ENCODE measurements at regions not wholly inside any gene's neighbourhood (a gene's known extent, or its start where the extent isn't known, plus 50 kb on each side); places are given as distances from the start of the nearest gene placed in this dataset.

DNA sequence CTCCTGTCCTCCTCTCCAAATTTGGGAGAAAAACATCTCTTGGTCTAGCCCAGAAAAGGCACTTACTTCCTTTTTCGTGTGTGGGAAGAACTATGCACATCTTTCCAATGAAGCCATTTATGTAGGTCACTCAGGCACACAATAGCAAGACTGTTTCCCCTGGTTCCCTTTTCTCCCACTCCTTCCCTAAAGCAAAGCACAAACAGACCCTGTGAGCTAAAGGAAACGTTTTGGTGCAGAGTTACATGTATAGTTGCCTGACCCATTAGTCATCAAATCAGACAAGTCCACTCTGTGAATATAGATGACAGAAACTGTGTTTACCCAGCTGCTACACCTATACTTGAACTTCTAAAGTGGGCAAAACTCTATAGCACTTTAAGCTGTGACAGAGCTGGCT is 474.6 kb downstream of the COL12A1 start:
- Mint-ChIP-seq H3K27me3 (ENCODE audit: unreplicated experiment) (no peaks in the 10 kb centered on the region), H3K9me3 (ENCODE audit: unreplicated experiment) (peaks cover 8% of the 10 kb centered on the region), H3K27ac (ENCODE audit: unreplicated experiment) (peak overlapping the region; percentile 98), H3K4me3 (ENCODE audit: unreplicated experiment) (peak overlapping the region; percentile 20), H3K36me3 (ENCODE audit: unreplicated experiment) (no peaks in the 10 kb centered on the region), H3K4me1 (ENCODE audit: unreplicated experiment) (peaks cover 84% of the 10 kb centered on the region)
- no peak for DNase-seq (ENCODE audit: extremely low spot score, unreplicated experiment)
- TF ChIP-seq CTCF (IDR thresholded peaks at IDR 0.05) = no peak

DNA sequence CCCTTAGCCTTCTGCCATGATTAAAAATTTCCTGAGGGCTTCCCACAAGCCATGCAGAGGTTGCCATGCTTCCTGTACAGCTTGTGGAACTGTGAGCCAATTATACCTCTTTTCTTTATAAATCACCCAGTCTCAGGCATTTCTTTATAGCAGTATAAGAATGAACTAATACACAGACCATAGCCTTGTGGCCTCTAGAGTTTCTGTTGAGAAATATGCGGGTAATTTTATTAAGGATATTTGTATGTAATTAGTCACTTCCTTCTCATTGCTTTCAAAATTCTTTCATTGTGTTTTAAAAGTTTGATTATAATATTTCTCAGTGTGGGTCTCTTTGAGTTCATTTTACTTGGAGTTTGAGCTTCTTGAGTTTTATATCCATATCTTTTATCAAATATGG is 484.9 kb downstream of the COL12A1 start:
- Mint-ChIP-seq H3K9me3 (ENCODE audit: unreplicated experiment) (peaks cover 38% of the 10 kb centered on the region), H3K4me3 (ENCODE audit: unreplicated experiment) (no peak overlapping the region), H3K27ac (ENCODE audit: unreplicated experiment) (no peak overlapping the region), H3K27me3 (ENCODE audit: unreplicated experiment) (no peaks in the 10 kb centered on the region), H3K36me3 (ENCODE audit: unreplicated experiment) (peaks cover 29% of the 10 kb centered on the region), H3K4me1 (ENCODE audit: unreplicated experiment) (peaks cover 11% of the 10 kb centered on the region)
- no peak for TF ChIP-seq CTCF (IDR thresholded peaks at IDR 0.05)
- no peak for DNase-seq (ENCODE audit: extremely low spot score, unreplicated experiment)

- H3K9me3 Mint-ChIP-seq (ENCODE audit: unreplicated experiment) = peaks cover 31% of the 10 kb centered on the region
- H3K4me1 Mint-ChIP-seq (ENCODE audit: unreplicated experiment) = peaks cover 29% of the 10 kb centered on the region
- H3K27me3 Mint-ChIP-seq (ENCODE audit: unreplicated experiment) = no peaks in the 10 kb centered on the region
- DNase-seq (ENCODE audit: extremely low spot score, unreplicated experiment) = no peak
- H3K4me3 Mint-ChIP-seq (ENCODE audit: unreplicated experiment) = no peak overlapping the region
- TF ChIP-seq CTCF (IDR thresholded peaks at IDR 0.05) = no peak
- H3K36me3 Mint-ChIP-seq (ENCODE audit: unreplicated experiment) = peaks cover 19% of the 10 kb centered on the region
- H3K27ac Mint-ChIP-seq (ENCODE audit: unreplicated experiment) = peak overlapping the region; percentile 58
These were observed 488.3 kb downstream of the COL12A1 start for GRCh38 chr6:74717591-74717990.

- H3K4me3 Mint-ChIP-seq (ENCODE audit: unreplicated experiment) = no peak overlapping the region
- peaks cover 10% of the 10 kb centered on the region for H3K36me3 Mint-ChIP-seq (ENCODE audit: unreplicated experiment)
- peak overlapping the region; percentile 83 for H3K27ac Mint-ChIP-seq (ENCODE audit: unreplicated experiment)
- no peak for DNase-seq (ENCODE audit: extremely low spot score, unreplicated experiment)
- H3K27me3 Mint-ChIP-seq (ENCODE audit: unreplicated experiment) = no peaks in the 10 kb centered on the region
- TF ChIP-seq CTCF (IDR thresholded peaks at IDR 0.05) = no peak
- H3K9me3 Mint-ChIP-seq (ENCODE audit: unreplicated experiment) = peaks cover 26% of the 10 kb centered on the region
- H3K4me1 Mint-ChIP-seq (ENCODE audit: unreplicated experiment) = peaks cover 29% of the 10 kb centered on the region
These were observed 490.3 kb downstream of the COL12A1 start for GRCh38 chr6:74715355-74716085.

DNA sequence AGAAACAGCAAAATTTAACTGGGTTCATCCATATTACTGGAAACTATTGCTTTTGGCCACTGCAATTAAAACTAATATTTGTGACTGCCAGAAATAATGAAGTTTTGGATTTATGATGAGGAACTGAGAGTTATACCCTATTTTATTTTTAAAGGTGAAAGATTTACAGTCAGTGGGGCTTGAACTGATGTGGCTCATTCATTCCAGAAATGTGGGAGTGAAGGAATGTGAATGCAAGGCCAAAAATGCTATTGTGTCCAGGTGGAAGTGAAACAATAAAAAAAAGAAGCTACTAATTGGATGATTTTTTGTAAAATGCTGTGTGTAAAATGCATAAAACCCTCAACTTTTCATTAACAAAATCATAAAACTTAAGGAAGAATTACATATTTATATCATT is 491.9 kb downstream of the COL12A1 start:
- Mint-ChIP-seq H3K36me3 (ENCODE audit: unreplicated experiment) (peaks cover 5% of the 10 kb centered on the region), H3K4me3 (ENCODE audit: unreplicated experiment) (no peak overlapping the region), H3K27ac (ENCODE audit: unreplicated experiment) (no peak overlapping the region), H3K9me3 (ENCODE audit: unreplicated experiment) (peaks cover 20% of the 10 kb centered on the region), H3K4me1 (ENCODE audit: unreplicated experiment) (peaks cover 29% of the 10 kb centered on the region), H3K27me3 (ENCODE audit: unreplicated experiment) (no peaks in the 10 kb centered on the region)
- DNase-seq (ENCODE audit: extremely low spot score, unreplicated experiment) = no peak
- TF ChIP-seq CTCF (IDR thresholded peaks at IDR 0.05) = no peak
